Trophoblast cell (in vitro differentiated cells and primary cell): ENCODE measurements at regions not wholly inside any gene's neighbourhood (a gene's known extent, or its start where the extent isn't known, plus 50 kb on each side); places are given as distances from the start of the nearest gene placed in this dataset.
A peak's percentile ranks its signal among the peaks of the same experiment; 100 is the strongest.

ENCODE experiments used
- DNase-seq, 2 donors: peaks; one replicate each; pipeline ENCODE4 v3.0.0-alpha.2; 2016
- H2AFZ ChIP-seq: 2 replicates; pipeline ENCODE4 v1.6.1; 2013; ENCODE audit warnings: low read length, moderate library complexity, mild to moderate bottlenecking; ENCODE audit not compliant: insufficient read depth, poor library complexity
- H2AK5ac ChIP-seq: 2 replicates; pipeline ENCODE4 v1.6.1; 2013; ENCODE audit warnings: mild to moderate bottlenecking, low read length
- H2BK120ac ChIP-seq: 2 replicates; pipeline ENCODE4 v1.6.1; 2013; ENCODE audit warnings: low read length, mild to moderate bottlenecking, moderate library complexity; ENCODE audit not compliant: insufficient read depth, poor library complexity
- H2BK12ac ChIP-seq: 2 replicates; pipeline ENCODE4 v1.6.1; 2013; ENCODE audit warnings: mild to moderate bottlenecking, low read length, moderate library complexity
- H2BK5ac ChIP-seq: 2 replicates; pipeline ENCODE4 v1.6.1; 2013; ENCODE audit warnings: low read length, low read depth, moderate library complexity, mild to moderate bottlenecking; ENCODE audit not compliant: poor library complexity
- H3K14ac ChIP-seq: 2 replicates; pipeline ENCODE4 v1.6.1; 2013; ENCODE audit warnings: mild to moderate bottlenecking, low read length
- H3K18ac ChIP-seq: 2 replicates; pipeline ENCODE4 v1.6.1; 2013; ENCODE audit warnings: mild to moderate bottlenecking, low read length
- H3K23ac ChIP-seq: 2 replicates; pipeline ENCODE4 v1.6.1; 2013; ENCODE audit warnings: low read length
- H3K27ac ChIP-seq: 2 replicates; pipeline ENCODE4 v1.5.1; 2013; ENCODE audit warnings: low read depth, mild to moderate bottlenecking, inconsistent platforms, low read length, moderate library complexity
- H3K27me3 ChIP-seq: 2 replicates; pipeline ENCODE4 v1.6.1; 2013; ENCODE audit warnings: inconsistent platforms, mild to moderate bottlenecking, low read length, moderate library complexity; ENCODE audit not compliant: insufficient read depth
- H3K36me3 ChIP-seq, 2 experiments: 1 replicate in 1 of 2; 2 replicates in 1 of 2; pipeline ENCODE4 v1.6.1; 2013; ENCODE audit warnings: low read length in 2 of 2, mild to moderate bottlenecking in 2 of 2, moderate library complexity in 1 of 2; ENCODE audit not compliant: insufficient read depth in 2 of 2, control insufficient read depth in 1 of 2
- H3K4ac ChIP-seq: 2 replicates; pipeline ENCODE4 v1.6.1; 2013; ENCODE audit warnings: low read depth, mild to moderate bottlenecking, low read length, moderate library complexity
- H3K4me1 ChIP-seq, 2 experiments: 1 replicate in 1 of 2; 2 replicates in 1 of 2; pipeline ENCODE4 v1.6.1; 2013; ENCODE audit warnings: low read length in 2 of 2, mild to moderate bottlenecking in 2 of 2, moderate library complexity in 1 of 2; ENCODE audit not compliant: insufficient read depth in 2 of 2, control insufficient read depth in 1 of 2
- H3K4me2 ChIP-seq: 2 replicates; pipeline ENCODE4 v1.6.1; 2013; ENCODE audit warnings: inconsistent platforms, mild to moderate bottlenecking, low read length, moderate library complexity
- H3K4me3 ChIP-seq: 2 replicates; pipeline ENCODE4 v1.5.1; 2013; ENCODE audit warnings: mild to moderate bottlenecking, low read depth, low read length, inconsistent platforms
- H3K79me1 ChIP-seq: one replicate; pipeline ENCODE4 v1.6.1; 2013; ENCODE audit warnings: low read length
- H3K79me2 ChIP-seq: 2 replicates; pipeline ENCODE4 v1.6.1; 2013; ENCODE audit warnings: low read length, mild to moderate bottlenecking; ENCODE audit not compliant: control insufficient read depth, insufficient read depth, poor library complexity
- H3K9ac ChIP-seq: 2 replicates; pipeline ENCODE4 v1.6.1; 2013; ENCODE audit warnings: mild to moderate bottlenecking, low read length
- H3K9me3 ChIP-seq: 2 replicates; pipeline ENCODE4 v1.6.1; 2013; ENCODE audit warnings: low read depth, mild to moderate bottlenecking, control low read depth, inconsistent platforms, low read length; ENCODE audit not compliant: insufficient read depth
- H4K12ac ChIP-seq: 2 replicates; pipeline ENCODE4 v1.6.1; 2013; ENCODE audit warnings: low read depth, mild to moderate bottlenecking, low read length, moderate library complexity
- H4K8ac ChIP-seq: 2 replicates; pipeline ENCODE4 v1.6.1; 2013; ENCODE audit warnings: low read depth, mild to moderate bottlenecking, low read length, moderate library complexity
- H4K91ac ChIP-seq: one replicate; pipeline ENCODE4 v1.6.1; 2013; ENCODE audit warnings: low read depth, mild to moderate bottlenecking, low read length, moderate library complexity
- WGBS: extraction: QIAGEN DNeasy Blood & Tissue Kit; methylation state at CpG from one replicate; pipeline ENCODE4 v1.1.7; 2013; ENCODE audit warnings: missing lambda C conversion rate; ENCODE audit not compliant: insufficient read length, insufficient coverage; ENCODE audit errors: extremely low coverage; 5-methylcytosine and 5-hydroxymethylcytosine counted together

- Histone ChIP-seq H3K36me3 (no peaks in the 10 kb centered on the region), H3K27ac (no peak overlapping the region)
Observed at GRCh38 chr4:72857787-72858186, 211.7 kb downstream of the COX18 start.

DNA sequence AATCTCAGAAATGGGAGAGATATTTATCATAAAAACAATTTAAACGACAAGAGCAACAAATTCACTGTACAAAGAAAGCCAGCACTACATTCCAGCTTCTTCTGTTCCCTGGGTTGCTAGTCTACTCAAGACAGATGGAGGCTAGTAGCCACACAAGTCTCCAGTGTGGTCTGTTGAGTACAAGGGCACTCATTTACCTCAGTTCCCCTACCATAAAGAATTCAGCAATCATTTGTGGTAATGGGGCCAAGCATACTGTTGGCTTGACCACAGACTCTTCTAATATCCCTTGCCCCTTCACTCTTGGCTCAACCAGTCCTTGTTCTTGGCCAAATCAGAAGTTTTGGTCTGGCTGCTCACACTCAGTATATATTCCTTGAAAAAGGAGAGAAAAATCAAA, 212.3 kb downstream of the COX18 start:
- no peaks in the 10 kb centered on the region for H3K9me3 ChIP-seq
- no peak overlapping the region for H2AK5ac ChIP-seq
- no peak overlapping the region for H3K14ac ChIP-seq
- H3K18ac ChIP-seq: no peak overlapping the region
- no peaks in the 10 kb centered on the region for H3K4me1 ChIP-seq
- H2BK120ac ChIP-seq: no peak overlapping the region
- WGBS: no CpG with 5 or more reads among the region's 1 CpG
- no peak overlapping the region for H2BK5ac ChIP-seq
- H3K4me2 ChIP-seq: no peak overlapping the region
- no peak overlapping the region for H3K9ac ChIP-seq
- no peak overlapping the region for H4K8ac ChIP-seq
- H2AFZ ChIP-seq: no peak overlapping the region
- no peak overlapping the region for H3K4me3 ChIP-seq
- DNase-seq: no peak
- no peak overlapping the region for H4K91ac ChIP-seq
- H2BK12ac ChIP-seq: no peak overlapping the region
- H3K79me2 ChIP-seq: no peaks in the 10 kb centered on the region
- H4K12ac ChIP-seq: no peak overlapping the region
- no peak overlapping the region for H3K4ac ChIP-seq
- H3K79me1 ChIP-seq: no peaks in the 10 kb centered on the region
- no peak overlapping the region for H3K23ac ChIP-seq
- H3K36me3 ChIP-seq: no peaks in the 10 kb centered on the region
- no peak overlapping the region for H3K27ac ChIP-seq
- no peaks in the 10 kb centered on the region for H3K27me3 ChIP-seq

More at GRCh38 chr4:72857787-72858186, 211.7 kb downstream of the COX18 start:
- H4K91ac ChIP-seq: no peak overlapping the region
- no CpG with 5 or more reads among the region's 2 CpGs for WGBS
- H4K12ac ChIP-seq: no peak overlapping the region
- H4K8ac ChIP-seq: no peak overlapping the region
- no peaks in the 10 kb centered on the region for H3K9me3 ChIP-seq
- no peak overlapping the region for H3K14ac ChIP-seq
- no peaks in the 10 kb centered on the region for H3K79me1 ChIP-seq
- no peaks in the 10 kb centered on the region for H3K27me3 ChIP-seq
- no peak overlapping the region for H3K4me2 ChIP-seq
- H3K4ac ChIP-seq: no peak overlapping the region
- H3K4me3 ChIP-seq: no peak overlapping the region
- no peak overlapping the region for H2AFZ ChIP-seq
- no peaks in the 10 kb centered on the region for H3K79me2 ChIP-seq
- H2BK12ac ChIP-seq: no peak overlapping the region
- H2BK120ac ChIP-seq: no peak overlapping the region
- DNase-seq: peak in 1 of 2 donors; percentile 15
- no peak overlapping the region for H2BK5ac ChIP-seq
- H3K23ac ChIP-seq: no peak overlapping the region
- no peak overlapping the region for H3K9ac ChIP-seq
- no peak overlapping the region for H2AK5ac ChIP-seq
- H3K4me1 ChIP-seq: no peaks in the 10 kb centered on the region
- no peak overlapping the region for H3K18ac ChIP-seq

DNA sequence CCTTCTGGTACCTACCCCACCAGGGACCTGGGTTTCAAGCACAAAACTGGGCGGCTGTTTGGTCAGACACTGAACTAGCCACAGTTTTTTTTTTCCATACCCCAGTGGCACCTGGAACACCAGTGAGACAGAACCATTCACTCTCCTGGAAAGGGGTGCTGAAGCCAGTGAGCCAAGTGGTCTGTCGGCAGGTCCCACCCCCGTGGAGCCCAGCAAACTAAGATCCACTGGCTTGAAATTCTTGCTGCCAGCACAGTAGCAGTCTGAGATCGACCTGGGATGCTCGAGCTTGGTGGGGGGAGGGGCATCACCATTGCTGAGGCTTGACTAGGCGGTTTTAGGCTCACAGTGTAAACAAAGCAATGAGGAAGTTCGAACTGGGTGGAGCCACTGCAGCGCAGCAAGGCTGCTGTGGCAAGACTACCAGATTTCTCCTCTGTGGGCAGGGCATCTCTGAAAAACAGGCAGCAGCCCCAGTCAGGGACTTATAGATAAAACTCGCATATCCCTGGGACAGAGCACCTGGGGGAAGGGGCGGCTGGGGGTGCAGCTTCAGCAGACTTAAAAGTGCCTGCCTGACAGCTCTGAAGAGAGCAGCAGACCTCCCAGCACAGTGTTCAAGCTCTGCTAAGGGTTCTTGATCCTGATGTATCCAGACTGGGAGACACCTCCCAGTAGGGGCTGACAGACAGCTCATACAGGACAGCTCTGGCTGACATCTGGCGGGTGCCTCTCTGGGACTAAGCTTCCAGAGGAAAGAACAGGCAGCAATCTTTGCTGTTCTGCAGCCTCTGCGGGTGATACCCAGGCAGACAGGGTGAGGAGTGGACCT, 223.0 kb downstream of the COX18 start:
- peak overlapping the region; percentile 50 for H4K8ac ChIP-seq
- H3K14ac ChIP-seq: no peak overlapping the region
- no peaks in the 10 kb centered on the region for H3K79me1 ChIP-seq
- no peaks in the 10 kb centered on the region for H3K79me2 ChIP-seq
- H3K4ac ChIP-seq: no peak overlapping the region
- no peak overlapping the region for H2BK120ac ChIP-seq
- H2BK12ac ChIP-seq: no peak overlapping the region
- H3K4me2 ChIP-seq: peak overlapping the region; percentile 27
- WGBS: no CpG with 5 or more reads among the region's 12 CpGs
- no peak overlapping the region for H3K9ac ChIP-seq
- H3K9me3 ChIP-seq: peaks cover 3% of the 10 kb centered on the region
- no peaks in the 10 kb centered on the region for H3K27me3 ChIP-seq
- H2BK5ac ChIP-seq: peak overlapping the region; percentile 27
- H3K23ac ChIP-seq: no peak overlapping the region
- H3K4me1 ChIP-seq: peaks cover 0 to 2% of the 10 kb centered on the region in 2 experiments
- H2AK5ac ChIP-seq: no peak overlapping the region
- no peak overlapping the region for H2AFZ ChIP-seq
- peak overlapping the region; percentile 59 for H4K12ac ChIP-seq
- no peak overlapping the region for H3K18ac ChIP-seq
- no peak overlapping the region for H4K91ac ChIP-seq
- H3K4me3 ChIP-seq: no peak overlapping the region
- DNase-seq: peak in 1 of 2 donors; percentile 17
- H3K27ac ChIP-seq: no peak overlapping the region
- no peaks in the 10 kb centered on the region for H3K36me3 ChIP-seq

DNA sequence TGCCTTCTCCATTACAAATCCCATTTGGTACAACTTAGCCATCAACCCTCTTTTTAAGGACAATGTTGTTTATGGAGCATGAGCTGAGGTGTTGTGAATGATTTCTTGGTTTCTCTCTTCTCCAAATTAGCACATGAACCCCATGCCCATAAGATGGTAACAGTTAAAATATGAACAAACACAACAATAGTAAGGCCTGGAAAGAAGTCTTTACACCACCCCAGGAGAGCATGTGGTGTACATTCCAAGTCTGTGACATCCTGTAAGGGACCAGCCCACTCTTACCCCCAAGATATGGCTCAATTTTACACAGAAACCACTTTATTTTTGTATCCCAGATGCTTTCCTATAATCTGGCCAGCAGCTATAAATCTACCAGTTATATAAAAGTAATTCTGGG, 226.1 kb downstream of the COX18 start:
- Histone ChIP-seq H3K14ac (no peak overlapping the region), H3K27ac (no peak overlapping the region), H3K4me2 (no peak overlapping the region), H3K4me3 (no peak overlapping the region), H4K12ac (no peak overlapping the region), H2BK120ac (no peak overlapping the region), H3K79me2 (no peaks in the 10 kb centered on the region), H3K4me1 (peaks cover 0 to 2% of the 10 kb centered on the region in 2 experiments), H3K9me3 (peaks cover 10% of the 10 kb centered on the region), H2BK5ac (no peak overlapping the region), H3K18ac (no peak overlapping the region), H2AK5ac (no peak overlapping the region), H3K23ac (no peak overlapping the region), H3K27me3 (no peaks in the 10 kb centered on the region), H4K91ac (no peak overlapping the region), H2BK12ac (no peak overlapping the region), H4K8ac (no peak overlapping the region), H3K79me1 (no peaks in the 10 kb centered on the region), H3K9ac (no peak overlapping the region), H3K36me3 (no peaks in the 10 kb centered on the region), H2AFZ (no peak overlapping the region), H3K4ac (no peak overlapping the region)
- DNase-seq: no peak
